Cerebellar nuclear complex (tissue), 1 donor: ENCODE measurements at regions not wholly inside any gene's neighbourhood (a gene's known extent, or its start where the extent isn't known, plus 50 kb on each side); places are given as distances from the start of the nearest gene placed in this dataset.
"Not testable (repeated sequence)": the region's sequence is repeated elsewhere in the genome, so short reads cannot be mapped to it uniquely, and the experiment has no call there.

Experiments used
- DNase-seq, 2 experiments: peaks; one replicate each; lab custom pipeline; 2025; lab: John Stamatoyannopoulos, UW

DNA sequence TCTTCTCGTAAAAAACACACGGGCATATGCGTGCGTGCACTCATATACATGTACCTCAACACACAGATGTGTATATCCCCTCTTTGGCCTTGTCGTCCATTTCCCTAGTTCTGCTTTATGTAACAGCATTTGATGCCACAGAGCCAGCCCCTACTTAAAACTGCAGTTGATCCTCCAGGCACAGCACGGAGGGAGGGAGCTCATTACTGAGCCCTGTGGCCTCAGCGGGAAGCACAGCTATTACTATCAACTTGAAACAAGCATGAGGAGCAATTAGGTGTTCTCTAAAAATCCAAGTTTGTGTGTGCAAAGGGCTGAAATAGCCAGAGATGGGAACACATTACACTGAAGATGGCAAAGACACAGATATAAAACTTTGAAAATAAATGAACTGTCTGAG lies 580.9 kb downstream of the GLRX3 start:
- no peak for DNase-seq

GRCh38 chr10:130718744-130719447 lies 582.7 kb downstream of the GLRX3 start:
- not testable (repeated sequence) for DNase-seq

GRCh38 chr10:130719448-130719752 lies 583.2 kb downstream of the GLRX3 start:
- DNase-seq: no peak

DNA sequence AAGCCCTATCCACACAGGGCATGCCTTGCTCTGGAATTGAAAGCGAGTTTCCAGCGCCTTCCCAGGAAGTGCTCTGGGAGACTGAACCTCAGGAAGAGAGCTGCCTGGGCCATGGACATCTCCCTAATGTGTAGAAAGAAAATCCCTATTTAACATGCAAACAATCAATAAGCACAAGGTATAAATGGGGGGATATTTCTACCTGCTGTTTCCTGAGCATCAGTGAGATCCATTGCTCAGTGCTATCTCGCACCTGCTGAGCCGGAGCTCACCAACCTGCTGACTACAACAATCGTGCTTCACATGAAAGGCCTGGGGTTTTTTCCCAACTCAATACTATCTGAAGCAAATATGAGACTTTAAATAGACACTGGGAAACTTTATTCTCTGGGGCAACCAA lies 584.0 kb downstream of the GLRX3 start:
- DNase-seq: no peak

- peak; percentile 23 to 72 for DNase-seq
Observed at GRCh38 chr10:130721971-130722370, 585.8 kb downstream of the GLRX3 start.

DNA sequence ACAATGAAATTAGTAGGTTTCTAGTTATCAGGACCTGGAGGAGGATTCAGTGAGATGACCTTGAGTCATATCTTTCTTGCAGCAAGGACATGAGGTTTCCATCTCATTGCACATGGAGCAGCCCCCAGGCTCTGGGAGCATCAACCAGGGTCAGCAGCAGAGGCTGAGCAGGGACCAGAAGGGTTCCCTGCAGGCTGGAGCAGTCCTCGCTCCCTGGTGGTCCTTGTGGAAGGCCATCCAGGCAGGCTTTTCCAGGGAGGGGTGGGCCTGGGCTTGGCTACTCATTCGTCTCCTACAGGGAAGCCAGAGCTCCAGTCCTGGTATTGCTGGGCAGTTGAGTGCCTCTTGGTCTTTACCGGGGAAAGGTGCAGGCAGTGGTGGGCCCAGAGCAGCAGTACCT lies 587.5 kb downstream of the GLRX3 start:
- DNase-seq: no peak

GRCh38 chr10:130725474-130725970 lies 586.0 kb downstream of the TCERG1L start:
- DNase-seq: no peak

DNA sequence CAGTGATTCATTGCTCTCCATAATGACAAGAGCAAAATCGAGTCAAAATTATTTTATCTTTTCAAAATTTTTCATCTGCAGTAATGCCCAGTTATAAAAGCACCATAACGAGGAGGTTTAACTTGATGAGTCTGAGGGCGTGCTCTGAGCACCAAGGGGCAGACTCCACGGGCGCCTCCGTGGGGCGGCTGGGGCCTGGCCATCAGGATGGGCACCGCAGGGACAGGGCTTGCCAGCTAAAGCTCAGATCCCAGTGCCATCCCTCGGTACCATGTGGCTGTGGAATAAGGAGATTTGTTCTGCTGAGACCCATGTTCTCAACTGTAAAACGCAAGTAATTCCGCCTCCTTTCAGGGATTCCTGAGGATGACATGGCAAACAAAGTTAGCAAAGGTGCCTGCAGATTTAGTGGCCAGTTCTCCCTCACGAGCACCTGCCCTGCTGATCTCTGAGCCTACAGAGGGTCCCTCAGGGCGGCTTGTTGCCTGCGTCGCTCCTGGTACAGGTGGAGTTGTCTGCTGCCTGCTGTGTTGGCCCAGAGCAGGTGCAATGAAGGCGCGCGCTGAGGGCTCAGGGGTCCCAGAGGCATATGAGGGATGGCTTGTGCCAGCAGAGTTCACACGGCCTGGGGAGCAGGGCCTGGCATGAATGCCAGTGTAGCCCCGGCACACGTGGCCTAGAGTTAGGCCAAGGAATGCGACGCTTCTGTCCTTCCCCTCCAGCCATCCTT lies 584.4 kb downstream of the TCERG1L start:
- no peak for DNase-seq

- no peak for DNase-seq
Observed at GRCh38 chr10:130727766-130728490, 583.6 kb downstream of the TCERG1L start.

DNA sequence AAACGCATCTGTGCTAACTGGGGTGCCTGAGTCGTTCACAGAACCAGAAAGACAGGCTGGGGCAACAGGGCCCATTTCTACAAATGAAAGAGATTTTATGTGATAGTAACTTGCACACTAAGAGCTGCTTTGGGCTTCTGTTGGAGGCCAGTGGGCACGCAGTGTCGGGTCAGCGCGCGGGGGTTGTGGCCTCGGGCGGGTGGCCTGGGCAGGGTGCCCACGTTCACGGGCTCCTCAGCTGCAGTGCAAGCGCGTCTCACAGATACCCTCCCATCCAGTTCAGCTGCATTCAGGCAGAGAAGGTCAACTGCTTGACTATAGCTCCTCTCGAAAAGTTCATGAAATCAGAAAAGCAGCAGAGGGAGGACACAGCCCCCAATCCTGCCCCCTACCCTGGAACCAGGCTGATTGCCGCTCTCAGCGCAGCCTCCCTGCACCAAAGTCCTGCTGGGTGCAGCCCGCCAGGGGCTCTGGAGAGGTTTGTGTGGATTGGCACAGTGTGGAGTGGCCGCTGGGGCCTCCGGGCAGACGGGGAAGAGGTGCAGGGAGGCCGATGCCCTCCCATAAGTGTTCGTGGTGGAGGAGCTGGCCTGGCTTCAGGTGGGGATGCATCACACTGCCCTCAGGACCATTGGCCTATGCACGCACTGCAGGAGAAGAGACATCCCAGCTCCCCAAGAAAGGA lies 582.8 kb downstream of the TCERG1L start:
- DNase-seq: no peak

- no peak for DNase-seq
Observed at GRCh38 chr10:130729876-130730275, 581.6 kb downstream of the TCERG1L start.

- no peak for DNase-seq
Observed at GRCh38 chr10:130737186-130737585, 574.3 kb downstream of the TCERG1L start.

DNA sequence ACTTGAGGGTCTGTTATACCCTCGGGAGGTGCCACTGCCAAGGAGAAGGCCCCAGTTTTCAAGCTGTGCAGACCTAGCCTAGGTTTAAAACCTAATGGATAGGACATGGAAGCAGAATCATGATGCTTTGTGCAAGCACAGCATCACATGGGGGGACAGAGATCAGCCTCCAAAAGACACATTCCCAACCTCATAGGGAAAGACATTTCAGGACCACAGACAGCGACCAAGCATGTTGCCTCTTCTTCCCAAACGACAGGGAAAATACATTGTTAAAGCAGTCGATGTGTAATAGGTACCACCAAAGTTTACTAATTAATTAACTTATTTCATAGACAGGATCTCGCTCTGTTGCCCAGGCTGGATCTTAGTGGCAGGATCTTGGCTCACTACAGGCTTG lies 573.9 kb downstream of the TCERG1L start:
- no peak for DNase-seq

DNA sequence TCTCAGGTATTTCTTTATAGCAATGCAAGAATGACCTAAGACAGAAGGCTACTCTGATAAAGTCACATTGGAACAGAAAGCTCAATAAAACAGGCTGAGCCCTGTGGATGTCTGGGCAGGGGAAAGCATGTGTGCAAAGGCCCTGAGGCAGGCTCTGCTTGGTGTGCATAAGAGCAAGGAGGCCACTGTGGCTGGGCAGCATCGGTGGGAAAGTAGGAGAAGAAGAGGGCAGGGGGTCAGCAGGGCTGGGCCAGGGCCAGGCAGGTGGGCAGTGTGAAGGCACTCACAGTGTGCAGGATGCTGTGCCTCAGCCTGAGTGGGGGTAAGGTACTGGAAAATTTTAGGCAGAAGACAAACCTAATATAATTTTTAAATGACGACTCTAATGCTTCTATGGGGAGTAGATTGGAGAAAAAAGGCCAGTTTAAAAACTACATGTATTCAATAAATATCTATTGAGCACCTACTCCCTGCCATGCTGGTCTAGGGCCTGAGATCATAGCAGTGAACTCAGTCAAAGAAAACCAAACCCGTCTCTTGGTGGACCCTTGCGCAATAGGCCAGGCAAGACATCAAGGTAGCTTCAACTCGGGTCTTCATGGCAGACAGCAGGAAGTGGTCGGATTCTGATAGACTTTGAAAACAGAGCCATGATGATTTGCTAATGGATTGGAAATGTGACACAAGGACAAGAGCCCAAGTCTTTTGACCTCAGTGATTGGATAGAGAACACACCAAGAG lies 572.3 kb downstream of the TCERG1L start:
- no peak for DNase-seq

- DNase-seq: no peak
Observed at GRCh38 chr10:130739757-130740145, 571.8 kb downstream of the TCERG1L start.

- no peak for DNase-seq
Observed at GRCh38 chr10:130740166-130740565, 571.4 kb downstream of the TCERG1L start.

DNA sequence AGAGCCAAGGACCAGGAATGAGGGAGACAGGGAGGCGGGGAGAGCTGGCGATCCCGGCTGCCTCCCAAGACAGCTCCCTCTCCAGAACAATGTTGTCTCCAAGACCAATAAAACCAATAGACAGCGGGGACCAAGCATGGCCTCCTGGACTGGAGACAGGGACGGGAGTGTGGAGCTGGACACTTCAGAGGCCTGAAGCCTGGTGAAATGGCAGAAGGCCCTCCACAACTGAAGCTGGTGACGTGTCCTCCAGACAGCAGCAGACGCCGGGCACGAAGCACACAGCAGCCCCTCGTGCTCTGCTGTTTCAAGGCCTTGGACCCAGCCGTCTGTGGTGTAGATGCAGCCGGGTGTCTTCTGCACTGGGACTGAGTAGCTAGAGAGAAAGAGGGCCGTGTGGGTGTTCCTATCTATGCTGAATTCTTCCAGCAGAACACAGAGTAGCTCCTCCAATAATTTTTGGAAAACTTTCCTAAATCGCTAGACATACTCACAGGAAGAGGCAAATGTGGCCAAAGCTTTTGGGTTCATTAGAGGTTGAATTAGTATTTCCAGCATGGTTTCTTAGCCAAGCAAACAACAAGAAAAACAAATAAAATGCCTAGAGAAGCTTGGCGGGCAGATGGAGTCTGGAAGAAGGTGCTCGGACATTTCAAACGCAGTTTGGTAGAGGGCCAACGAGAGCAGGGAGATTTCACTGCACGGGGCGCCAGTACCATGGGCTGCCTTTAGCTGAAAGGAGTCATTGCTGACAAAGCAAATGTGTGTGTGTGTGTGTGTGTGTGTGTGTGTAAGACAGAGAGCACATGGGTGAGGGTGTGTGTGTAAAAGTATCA lies 570.4 kb downstream of the TCERG1L start:
- DNase-seq: no peak

GRCh38 chr10:130741901-130742855 lies 569.3 kb downstream of the TCERG1L start:
- DNase-seq: no peak

DNA sequence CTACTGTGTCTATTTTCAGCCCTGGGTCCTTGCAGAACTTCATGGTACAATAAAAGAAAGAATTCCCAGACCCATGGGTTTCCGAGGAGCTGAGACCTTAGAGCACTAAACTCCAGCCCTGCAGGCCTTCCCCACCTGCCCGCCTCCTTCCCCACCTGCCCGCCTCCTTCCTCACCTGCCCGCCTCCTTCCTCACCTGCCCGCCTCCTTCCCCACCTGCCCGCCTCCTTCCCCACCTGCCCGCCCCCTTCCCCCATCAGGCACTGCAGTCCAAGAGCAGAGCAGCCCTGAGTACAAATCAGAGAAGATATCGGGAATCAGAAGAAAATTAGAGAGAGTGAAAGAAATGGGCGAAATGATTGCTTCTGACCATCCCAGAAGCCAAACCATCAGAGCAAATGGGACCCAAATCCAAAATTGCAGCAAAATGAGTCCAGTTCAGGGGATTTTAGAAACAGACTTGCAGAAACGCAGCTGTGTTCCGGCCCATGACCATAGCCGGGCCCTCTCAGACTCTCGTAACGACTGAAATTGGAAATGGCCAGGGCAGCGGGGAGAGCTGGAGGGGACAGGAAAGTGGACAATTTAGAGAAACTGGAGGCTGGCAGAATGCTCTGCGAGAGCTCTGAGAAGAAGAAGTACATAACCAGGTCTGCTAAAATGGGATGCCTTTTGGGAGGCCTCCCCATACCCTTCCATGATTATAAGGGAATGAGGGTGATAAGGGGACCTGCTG lies 568.4 kb downstream of the TCERG1L start:
- DNase-seq: no peak
